ENCODE measurements at regions not wholly inside any gene's neighbourhood (a gene's known extent, or its start where the extent isn't known, plus 50 kb on each side); places are given as distances from the start of the nearest gene placed in this dataset.

DNA sequence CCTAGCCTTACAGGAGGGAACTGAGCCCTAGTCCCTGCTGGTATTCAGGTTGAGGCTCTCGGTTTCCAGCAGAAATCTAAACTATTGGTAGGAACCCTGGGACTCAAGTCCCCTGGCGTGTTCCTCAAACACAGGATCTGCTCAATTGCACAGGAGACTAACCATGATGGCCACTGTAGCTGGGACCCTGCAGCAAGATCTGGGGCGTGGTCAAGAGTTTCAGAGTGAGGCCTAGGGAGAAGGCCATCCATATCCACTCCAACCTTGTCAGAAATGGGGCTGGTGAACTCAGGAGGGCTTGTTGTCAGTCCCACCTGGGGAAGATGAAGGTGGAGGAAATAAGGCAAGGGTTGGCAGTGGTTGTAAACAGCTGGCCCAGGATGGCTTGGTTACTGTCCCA is 49.9 kb upstream of the PAX6 start (continued):
- TF ChIP-seq, protein P1, sequence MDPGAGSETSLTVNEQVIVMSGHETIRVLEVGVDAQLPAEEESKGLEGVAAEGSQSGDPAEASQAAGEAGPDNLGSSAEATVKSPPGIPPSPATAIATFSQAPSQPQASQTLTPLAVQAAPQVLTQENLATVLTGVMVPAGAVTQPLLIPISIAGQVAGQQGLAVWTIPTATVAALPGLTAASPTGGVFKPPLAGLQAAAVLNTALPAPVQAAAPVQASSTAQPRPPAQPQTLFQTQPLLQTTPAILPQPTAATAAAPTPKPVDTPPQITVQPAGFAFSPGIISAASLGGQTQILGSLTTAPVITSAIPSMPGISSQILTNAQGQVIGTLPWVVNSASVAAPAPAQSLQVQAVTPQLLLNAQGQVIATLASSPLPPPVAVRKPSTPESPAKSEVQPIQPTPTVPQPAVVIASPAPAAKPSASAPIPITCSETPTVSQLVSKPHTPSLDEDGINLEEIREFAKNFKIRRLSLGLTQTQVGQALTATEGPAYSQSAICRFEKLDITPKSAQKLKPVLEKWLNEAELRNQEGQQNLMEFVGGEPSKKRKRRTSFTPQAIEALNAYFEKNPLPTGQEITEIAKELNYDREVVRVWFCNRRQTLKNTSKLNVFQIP (CRISPR knock-in tag; IDR thresholded peaks at IDR 0.05; ENCODE audit: borderline replicate concordance, low read depth) = no peak
- TF ChIP-seq ZFP3 (CRISPR knock-in tag; IDR thresholded peaks at IDR 0.05) (no peak), ARNTL (CRISPR knock-in tag; IDR thresholded peaks at IDR 0.05; ENCODE audit: borderline replicate concordance, low read depth) (no peak), CREB5 (CRISPR knock-in tag; IDR thresholded peaks at IDR 0.05; ENCODE audit: low read depth) (no peak), ZFP30 (CRISPR knock-in tag; IDR thresholded peaks at IDR 0.05) (no peak), ZNF565 (CRISPR knock-in tag; conservative IDR thresholded peaks at IDR 0.05; ENCODE audit: low read depth) (no peak), CSRNP3 (CRISPR knock-in tag; IDR thresholded peaks at IDR 0.05) (no peak)
